SU-DHL-6 (cell line): ENCODE measurements at regions not wholly inside any gene's neighbourhood (a gene's known extent, or its start where the extent isn't known, plus 50 kb on each side); places are given as distances from the start of the nearest gene placed in this dataset.
A peak's percentile ranks its signal among the peaks of the same experiment; 100 is the strongest.
"Not testable (repeated sequence)": the region's sequence is repeated elsewhere in the genome, so short reads cannot be mapped to it uniquely, and the experiment has no call there.

Experiments
- H2AFZ ChIP-seq: fragments of 200-600 bp; sonication (generic); 2 replicates; pipeline ENCODE4 v1.6.1; 2014; ENCODE audit warnings: low read depth, mild to moderate bottlenecking, moderate library complexity, mixed read lengths, antibody characterized with exemption, low read length; ENCODE audit not compliant: severe bottlenecking
- H3F3A ChIP-seq: fragments of 200-600 bp; shearing (Covaris generic); 2 replicates; pipeline ENCODE4 v1.6.0; 2016; ENCODE audit warnings: antibody characterized with exemption, mild to moderate bottlenecking; ENCODE audit not compliant: insufficient read depth
- H3K27ac ChIP-seq: fragments of 200-600 bp; sonication (generic); 2 replicates; pipeline ENCODE4 v1.5.1; 2016; ENCODE audit warnings: low read depth, mild to moderate bottlenecking, low read length, moderate library complexity, mixed read lengths
- H3K27me3 ChIP-seq: fragments of 200-600 bp; sonication (generic), shearing (Covaris generic); 2 replicates; pipeline ENCODE4 v1.6.0; 2014; ENCODE audit warnings: mild to moderate bottlenecking, low read length
- H3K36me3 ChIP-seq: fragments of 200-600 bp; sonication (generic); 2 replicates; pipeline ENCODE4 v1.6.1; 2014; ENCODE audit warnings: mild to moderate bottlenecking, low read length, mixed read lengths
- H3K4me2 ChIP-seq: fragments of 300-600, 200-600 bp; shearing (Covaris generic), sonication (generic); 2 replicates; pipeline ENCODE4 v1.6.0; 2014; ENCODE audit warnings: low read length, low read depth, mild to moderate bottlenecking; ENCODE audit not compliant: poor library complexity, severe bottlenecking
- H3K4me3 ChIP-seq: fragments of 200-600 bp; sonication (generic); 2 replicates; pipeline ENCODE4 v1.5.1; 2014; ENCODE audit warnings: antibody characterized with exemption, low read length, mild to moderate bottlenecking, mixed read lengths; ENCODE audit not compliant: insufficient read depth, poor library complexity, severe bottlenecking
- H3K79me2 ChIP-seq: fragments of 200-600 bp; sonication (generic); 2 replicates; pipeline ENCODE4 v1.6.1; 2014; ENCODE audit warnings: mild to moderate bottlenecking, low read length, moderate library complexity; ENCODE audit not compliant: insufficient read depth
- H3K9ac ChIP-seq: fragments of 200-600 bp; sonication (generic); 2 replicates; pipeline ENCODE4 v1.7.0; 2014; ENCODE audit warnings: mild to moderate bottlenecking, low read length
- H3K9me2 ChIP-seq: fragments of 200-600 bp; sonication (generic); replicated peaks from 2 replicates; pipeline ENCODE4 v1.6.1; 2014; ENCODE audit warnings: low read length; ENCODE audit not compliant: insufficient read depth
- H3K9me3 ChIP-seq: fragments of 200-600 bp; sonication (generic); 2 replicates; pipeline ENCODE4 v1.6.1; 2014; ENCODE audit warnings: low read length, mixed read lengths; ENCODE audit not compliant: insufficient read depth
- H4K20me1 ChIP-seq: fragments of 200-600 bp; sonication (generic); 2 replicates; pipeline ENCODE4 v1.6.1; 2014; ENCODE audit warnings: low read depth, mild to moderate bottlenecking, antibody characterized with exemption, low read length, moderate library complexity, mixed read lengths
- EZH2phosphoT487 ChIP-seq: fragments of 200-600 bp; sonication (generic), shearing (Covaris generic); conservative IDR thresholded peaks from 2 replicates; pipeline ENCODE4 v1.6.1; 2018; ENCODE audit warnings: mild to moderate bottlenecking, antibody characterized with exemption, low read length, moderate library complexity, mixed read lengths
- TF ChIP-seq, protein P1 (sequence below): fragments of 200-600 bp; sonication (generic); IDR thresholded peaks from one replicate; pipeline ENCODE4 v1.5.1; 2017; ENCODE audit warnings: antibody characterized with exemption, mild to moderate bottlenecking, low read length, moderate library complexity; ENCODE audit not compliant: insufficient read depth, poor library complexity, severe bottlenecking

- H3K9ac ChIP-seq, H3K79me2 ChIP-seq, H3K36me3 ChIP-seq, H2AFZ ChIP-seq, H3K4me2 ChIP-seq, H3K9me3 ChIP-seq, H4K20me1 ChIP-seq, H3F3A ChIP-seq, H3K27ac ChIP-seq, H3K27me3 ChIP-seq, H3K4me3 ChIP-seq, H3K9me2 ChIP-seq: not testable (repeated sequence)
Observed at GRCh38 chr5:119780145-119780544, 150.8 kb downstream of the FAM170A start.

- Histone ChIP-seq H3K9me3 (no peaks in the 10 kb centered on the region), H3K9me2 (no peaks in the 10 kb centered on the region), H3K27ac (no peak overlapping the region), H2AFZ (peak overlapping the region; percentile 29), H3K79me2 (no peaks in the 10 kb centered on the region), H3K4me2 (no peak overlapping the region), H3K36me3 (no peaks in the 10 kb centered on the region), H3K27me3 (no peaks in the 10 kb centered on the region), H3K4me3 (no peak overlapping the region), H3F3A (no peaks in the 10 kb centered on the region), H3K9ac (no peak overlapping the region), H4K20me1 (no peaks in the 10 kb centered on the region)
- no peak for TF ChIP-seq EZH2phosphoT487
- TF ChIP-seq, protein P1, sequence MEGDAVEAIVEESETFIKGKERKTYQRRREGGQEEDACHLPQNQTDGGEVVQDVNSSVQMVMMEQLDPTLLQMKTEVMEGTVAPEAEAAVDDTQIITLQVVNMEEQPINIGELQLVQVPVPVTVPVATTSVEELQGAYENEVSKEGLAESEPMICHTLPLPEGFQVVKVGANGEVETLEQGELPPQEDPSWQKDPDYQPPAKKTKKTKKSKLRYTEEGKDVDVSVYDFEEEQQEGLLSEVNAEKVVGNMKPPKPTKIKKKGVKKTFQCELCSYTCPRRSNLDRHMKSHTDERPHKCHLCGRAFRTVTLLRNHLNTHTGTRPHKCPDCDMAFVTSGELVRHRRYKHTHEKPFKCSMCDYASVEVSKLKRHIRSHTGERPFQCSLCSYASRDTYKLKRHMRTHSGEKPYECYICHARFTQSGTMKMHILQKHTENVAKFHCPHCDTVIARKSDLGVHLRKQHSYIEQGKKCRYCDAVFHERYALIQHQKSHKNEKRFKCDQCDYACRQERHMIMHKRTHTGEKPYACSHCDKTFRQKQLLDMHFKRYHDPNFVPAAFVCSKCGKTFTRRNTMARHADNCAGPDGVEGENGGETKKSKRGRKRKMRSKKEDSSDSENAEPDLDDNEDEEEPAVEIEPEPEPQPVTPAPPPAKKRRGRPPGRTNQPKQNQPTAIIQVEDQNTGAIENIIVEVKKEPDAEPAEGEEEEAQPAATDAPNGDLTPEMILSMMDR: no peak
Observed at GRCh38 chr5:119785057-119785456, 155.7 kb downstream of the FAM170A start.

DNA sequence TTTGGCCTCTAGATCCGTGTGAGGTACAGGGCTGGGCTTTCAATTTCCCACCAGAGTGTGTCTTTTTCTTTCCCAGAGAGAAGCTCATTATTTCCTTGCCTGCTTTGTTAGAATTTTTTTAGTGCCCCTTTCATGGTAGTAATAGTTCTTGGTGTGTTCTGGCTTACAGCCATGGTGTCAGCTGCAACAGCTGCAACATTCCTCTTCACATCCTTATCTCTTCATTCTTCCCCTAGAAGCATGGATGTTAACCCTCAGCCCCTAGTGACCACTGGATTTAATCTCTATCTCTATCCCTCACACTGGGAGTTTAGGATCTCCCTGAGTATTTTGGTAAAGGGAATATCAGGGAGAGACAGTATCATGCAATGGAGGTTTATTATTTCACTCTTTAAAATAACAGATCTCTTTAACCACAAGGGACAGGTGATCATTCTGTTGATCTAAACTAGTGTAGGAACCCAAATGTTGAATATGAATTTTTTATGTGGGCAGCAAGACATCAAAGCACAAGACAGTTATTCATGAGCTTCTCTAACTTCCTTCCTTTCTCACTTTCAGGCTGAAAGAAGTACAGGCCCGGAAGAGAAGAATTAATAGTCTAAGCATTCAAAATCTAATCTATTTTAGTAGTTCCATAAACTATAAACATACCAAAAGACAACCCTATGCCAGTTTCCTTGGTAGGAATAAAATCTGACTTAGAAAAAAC is 160.2 kb downstream of the FAM170A start:
- Histone ChIP-seq H3K4me2 (no peak overlapping the region), H3K4me3 (no peak overlapping the region), H3K36me3 (no peaks in the 10 kb centered on the region), H3K27ac (no peak overlapping the region), H3K9me3 (no peaks in the 10 kb centered on the region), H4K20me1 (no peaks in the 10 kb centered on the region), H2AFZ (no peak overlapping the region), H3K27me3 (no peaks in the 10 kb centered on the region), H3F3A (no peaks in the 10 kb centered on the region), H3K9ac (no peak overlapping the region), H3K9me2 (no peaks in the 10 kb centered on the region), H3K79me2 (no peaks in the 10 kb centered on the region)
- no peak for TF ChIP-seq EZH2phosphoT487
- TF ChIP-seq, protein P1: no peak

GRCh38 chr5:119792161-119792799 is 162.9 kb downstream of the FAM170A start:
- Histone ChIP-seq H3K36me3 (no peaks in the 10 kb centered on the region), H3K27me3 (no peaks in the 10 kb centered on the region), H3K9me3 (no peaks in the 10 kb centered on the region), H2AFZ (no peak overlapping the region), H3K27ac (no peak overlapping the region), H3K9me2 (no peaks in the 10 kb centered on the region), H3F3A (no peaks in the 10 kb centered on the region), H4K20me1 (no peaks in the 10 kb centered on the region), H3K4me2 (no peak overlapping the region), H3K79me2 (no peaks in the 10 kb centered on the region), H3K9ac (no peak overlapping the region), H3K4me3 (no peak overlapping the region)
- TF ChIP-seq, protein P1: no peak
- no peak for TF ChIP-seq EZH2phosphoT487
